GM13976 (cell line): ENCODE measurements at regions not wholly inside any gene's neighbourhood (a gene's known extent, or its start where the extent isn't known, plus 50 kb on each side); places are given as distances from the start of the nearest gene placed in this dataset.

Experiments
- DNase-seq: peaks from one replicate; pipeline ENCODE4 v3.0.0; 2012; ENCODE audit warnings: low spot score
- CTCF ChIP-seq: IDR thresholded peaks from 2 replicates; pipeline ENCODE4 v1.5.1; 2012; ENCODE audit warnings: borderline replicate concordance, mild to moderate bottlenecking; ENCODE audit not compliant: insufficient read depth; ENCODE audit errors: extremely low read depth, missing control alignments, control extremely low read depth
- in situ Hi-C: fragments of 300-500 bp; cut with MboI; formaldehyde crosslinking; loops from one replicate; pipeline ENCODE4 v1.12.0; 2022; ENCODE audit warnings: low sequenced_read_pairs, mixed read lengths, inconsistent platforms; ENCODE audit not compliant: unreplicated experiment

GRCh38 chr13:81395368-81395767 lies 1054.4 kb upstream of the SPRY2 start:
- no peak for TF ChIP-seq CTCF
- in situ Hi-C loops = no loop called here
- no peak for DNase-seq

- in situ Hi-C loops = no loop called here
- no peak for DNase-seq
- no peak for TF ChIP-seq CTCF
These were observed 1053.7 kb upstream of the SPRY2 start for GRCh38 chr13:81394640-81395039.

GRCh38 chr13:81393721-81394120 lies 1052.8 kb upstream of the SPRY2 start:
- TF ChIP-seq CTCF = no peak
- in situ Hi-C loops = no loop called here
- no peak for DNase-seq

GRCh38 chr13:81393110-81393509 lies 1052.2 kb upstream of the SPRY2 start:
- TF ChIP-seq CTCF = no peak
- in situ Hi-C loops = no loop called here
- DNase-seq = no peak

GRCh38 chr13:81388400-81388799 lies 1047.5 kb upstream of the SPRY2 start:
- no peak for DNase-seq
- TF ChIP-seq CTCF = no peak
- in situ Hi-C loops = no loop called here

- in situ Hi-C loops = no loop called here
- DNase-seq = no peak
These were observed 1042.5 kb upstream of the SPRY2 start for GRCh38 chr13:81383444-81383843.

More at GRCh38 chr13:81383444-81383843, 1042.5 kb upstream of the SPRY2 start:
- no peak for TF ChIP-seq CTCF
